Right renal pelvis (tissue), 4 donors: ENCODE measurements at regions not wholly inside any gene's neighbourhood (a gene's known extent, or its start where the extent isn't known, plus 50 kb on each side); places are given as distances from the start of the nearest gene placed in this dataset.

Source experiments
- DNase-seq, 4 donors: peaks; one replicate each; pipeline ENCODE4 v3.0.0-alpha.2; 2013; ENCODE audit warnings: low read depth in 4 of 4, low spot score in 3 of 4, missing footprints in 1 of 4

GRCh38 chr5:162323466-162323865, 255.9 kb downstream of the GABRG2 start:
- DNase-seq, result peak in 3 of 4 donors; percentile 7 to 20 (median 19)

GRCh38 chr5:162324328-162324727, 256.8 kb downstream of the GABRG2 start:
- DNase-seq, result no peak

- DNase-seq, result no peak
These were observed 257.7 kb downstream of the GABRG2 start for GRCh38 chr5:162325143-162325727.

- no peak for DNase-seq
These were observed 267.4 kb downstream of the GABRG2 start for GRCh38 chr5:162334944-162335343.

- DNase-seq, result no peak
These were observed 292.9 kb downstream of the GABRG2 start for GRCh38 chr5:162360373-162360931.

- no peak for DNase-seq
These were observed 304.7 kb downstream of the GABRG2 start for GRCh38 chr5:162372256-162372655.

- DNase-seq, result no peak
These were observed 310.3 kb downstream of the GABRG2 start for GRCh38 chr5:162377895-162378294.

- DNase-seq, result no peak
These were observed 315.3 kb downstream of the GABRG2 start for GRCh38 chr5:162382839-162383238.

- no peak for DNase-seq
These were observed 316.7 kb downstream of the GABRG2 start for GRCh38 chr5:162384225-162384624.

GRCh38 chr5:162391833-162392232, 324.3 kb downstream of the GABRG2 start:
- DNase-seq, result no peak

- no peak for DNase-seq
These were observed 324.8 kb downstream of the GABRG2 start for GRCh38 chr5:162392336-162392735.

GRCh38 chr5:162393534-162393933, 326.0 kb downstream of the GABRG2 start:
- no peak for DNase-seq

- no peak for DNase-seq
These were observed 340.0 kb downstream of the GABRG2 start for GRCh38 chr5:162407614-162408013.

- no peak for DNase-seq
These were observed 342.8 kb downstream of the GABRG2 start for GRCh38 chr5:162410365-162410764.

GRCh38 chr5:162429142-162429541, 361.6 kb downstream of the GABRG2 start:
- DNase-seq, result no peak

GRCh38 chr5:162434281-162434680, 366.7 kb downstream of the GABRG2 start:
- DNase-seq, result peak in 3 of 4 donors; percentile 12 to 15 (median 12)

GRCh38 chr5:162436055-162436454, 368.5 kb downstream of the GABRG2 start:
- DNase-seq, result no peak

GRCh38 chr5:162444129-162444762, 376.7 kb downstream of the GABRG2 start:
- no peak for DNase-seq

GRCh38 chr5:162456086-162456485, 388.5 kb downstream of the GABRG2 start:
- DNase-seq, result no peak

- no peak for DNase-seq
These were observed 398.4 kb downstream of the GABRG2 start for GRCh38 chr5:162466011-162466410.

GRCh38 chr5:162473041-162473714, 405.6 kb downstream of the GABRG2 start:
- DNase-seq, result no peak

- DNase-seq, result no peak
These were observed 406.7 kb downstream of the GABRG2 start for GRCh38 chr5:162474239-162474638.
